Uterus (tissue), 3 donors: ENCODE measurements at regions not wholly inside any gene's neighbourhood (a gene's known extent, or its start where the extent isn't known, plus 50 kb on each side); places are given as distances from the start of the nearest gene placed in this dataset.

Source experiments
- DNase-seq, 2 donors: peaks; one replicate each; pipeline ENCODE4 v3.0.0-alpha.2; 2019 to 2020
- H3K27ac ChIP-seq, 2 donors: fragments of 200-600 bp; sonication (generic); 1 replicate in 1 of 2; 2 replicates in 1 of 2; pipeline ENCODE4 v1.5.1; 2016 to 2018
- H3K27me3 ChIP-seq, 2 donors: fragments of 200-600 bp; sonication (generic); one replicate each; pipeline ENCODE4 v1.5.1; 2018 to 2019; ENCODE audit warnings: control low read depth in 1 of 2
- H3K36me3 ChIP-seq, 2 donors: fragments of 200-600 bp; sonication (generic); one replicate each; pipeline ENCODE4 v1.5.1; 2019; ENCODE audit warnings: control low read depth in 1 of 2
- H3K4me1 ChIP-seq, 2 donors: fragments of 200-600 bp; sonication (generic); one replicate each; pipeline ENCODE4 v1.5.1; 2018 to 2019; ENCODE audit warnings: control low read depth in 1 of 2
- H3K4me3 ChIP-seq, 2 donors: fragments of 200-600 bp; sonication (generic); 1 replicate in 1 of 2; 2 replicates in 1 of 2; pipeline ENCODE4 v1.5.1; 2018 to 2019; ENCODE audit warnings: mild to moderate bottlenecking in 1 of 2
- H3K9me3 ChIP-seq, 2 donors: fragments of 200-600 bp; sonication (generic); one replicate each; pipeline ENCODE4 v1.5.1; 2019; ENCODE audit warnings: control low read depth in 1 of 2
- POLR2A ChIP-seq, 2 donors: fragments of 450-650 bp; IDR thresholded peaks; one replicate each; pipeline ENCODE4 v1.6.1; 2016; ENCODE audit warnings: antibody characterized with exemption in 2 of 2, mild to moderate bottlenecking in 1 of 2, moderate library complexity in 1 of 2
- intact Hi-C: fragments of 100-400 bp; cut with DNase I; formaldehyde crosslinking; loops from one replicate; pipeline ENCODE4 v1.15.1; 2023; ENCODE audit warnings: low total_unique reads
- TF ChIP-seq, protein P1 (sequence below), 4 experiments: fragments of 200-600 bp in 2 of 4; fragments of 450-650 bp in 2 of 4; sonication (generic) in 2 of 4; IDR thresholded peaks; one replicate each; pipeline ENCODE4 v1.5.1; 2016 to 2019; ENCODE audit warnings: antibody characterized with exemption in 4 of 4, mild to moderate bottlenecking in 2 of 4, moderate library complexity in 1 of 4
- donor health status: DM: yes; HTN: yes; CAD: no.

DNA sequence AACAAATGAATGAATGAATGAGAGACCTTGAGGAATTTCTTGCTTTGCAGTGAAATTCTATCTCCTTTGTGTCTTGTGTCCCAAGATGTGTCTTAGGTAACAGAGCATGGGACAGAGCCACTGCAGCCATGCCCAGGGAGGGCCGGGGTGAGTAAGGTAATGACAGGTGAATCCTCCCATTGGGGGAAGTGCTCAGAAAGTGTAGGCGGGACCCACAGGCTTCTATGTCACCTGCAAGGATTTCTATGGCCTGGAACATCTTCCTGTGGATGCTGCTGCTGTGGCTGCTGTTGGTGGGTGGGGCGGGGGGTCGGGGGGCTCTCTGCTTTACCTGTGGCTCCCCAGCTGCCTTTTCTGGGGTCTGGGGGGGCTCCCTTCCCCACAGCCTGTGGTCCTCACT, 133.6 kb upstream of the IER5L start:
- H3K4me1 ChIP-seq, result peaks cover 9 to 12% of the 10 kb centered on the region in 2 donors
- no peaks in the 10 kb centered on the region for H3K36me3 ChIP-seq
- no peak overlapping the region for H3K4me3 ChIP-seq
- intact Hi-C loops, result no loop called here
- no peak overlapping the region for H3K27ac ChIP-seq
- no peaks in the 10 kb centered on the region for H3K9me3 ChIP-seq
- DNase-seq, result no peak
- TF ChIP-seq, protein P1, sequence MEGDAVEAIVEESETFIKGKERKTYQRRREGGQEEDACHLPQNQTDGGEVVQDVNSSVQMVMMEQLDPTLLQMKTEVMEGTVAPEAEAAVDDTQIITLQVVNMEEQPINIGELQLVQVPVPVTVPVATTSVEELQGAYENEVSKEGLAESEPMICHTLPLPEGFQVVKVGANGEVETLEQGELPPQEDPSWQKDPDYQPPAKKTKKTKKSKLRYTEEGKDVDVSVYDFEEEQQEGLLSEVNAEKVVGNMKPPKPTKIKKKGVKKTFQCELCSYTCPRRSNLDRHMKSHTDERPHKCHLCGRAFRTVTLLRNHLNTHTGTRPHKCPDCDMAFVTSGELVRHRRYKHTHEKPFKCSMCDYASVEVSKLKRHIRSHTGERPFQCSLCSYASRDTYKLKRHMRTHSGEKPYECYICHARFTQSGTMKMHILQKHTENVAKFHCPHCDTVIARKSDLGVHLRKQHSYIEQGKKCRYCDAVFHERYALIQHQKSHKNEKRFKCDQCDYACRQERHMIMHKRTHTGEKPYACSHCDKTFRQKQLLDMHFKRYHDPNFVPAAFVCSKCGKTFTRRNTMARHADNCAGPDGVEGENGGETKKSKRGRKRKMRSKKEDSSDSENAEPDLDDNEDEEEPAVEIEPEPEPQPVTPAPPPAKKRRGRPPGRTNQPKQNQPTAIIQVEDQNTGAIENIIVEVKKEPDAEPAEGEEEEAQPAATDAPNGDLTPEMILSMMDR (IDR thresholded peaks at IDR 0.05), result no peak
- TF ChIP-seq POLR2A (IDR thresholded peaks at IDR 0.05), result no peak
- H3K27me3 ChIP-seq, result no peaks in the 10 kb centered on the region

DNA sequence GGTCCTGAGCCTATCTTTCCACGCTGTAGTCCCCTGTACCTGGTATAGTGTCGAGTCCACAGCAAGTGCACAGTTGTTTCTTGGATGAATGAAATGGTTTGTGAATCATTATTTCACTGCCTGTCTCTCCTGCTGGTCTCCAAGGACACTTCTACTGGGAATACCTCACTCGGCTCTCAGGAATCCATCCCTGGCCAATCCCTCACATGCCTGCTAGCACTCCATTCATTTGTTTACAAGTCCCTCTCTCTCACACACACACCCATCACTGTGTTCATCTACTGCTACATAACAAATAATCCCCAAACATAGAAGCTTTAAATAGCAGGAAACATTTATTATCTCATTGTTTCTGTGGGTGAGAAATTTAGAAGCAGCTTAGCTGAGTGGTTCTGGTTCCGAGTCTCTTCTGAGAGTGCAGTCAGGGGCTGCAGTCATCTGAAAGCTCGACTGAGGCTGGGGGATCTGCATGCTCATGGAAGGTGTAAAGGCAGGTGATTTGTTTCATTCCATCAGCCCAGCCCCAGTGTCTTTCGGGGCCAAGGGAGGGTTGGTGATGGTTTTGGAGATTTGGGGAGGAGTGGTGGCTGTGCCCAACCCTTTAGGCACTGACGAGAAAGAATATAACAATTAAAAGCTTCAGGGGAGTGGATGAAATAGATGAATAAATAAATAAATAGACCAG, 132.7 kb upstream of the IER5L start:
- Histone ChIP-seq H3K27ac (no peak overlapping the region), H3K9me3 (no peaks in the 10 kb centered on the region), H3K4me3 (no peak overlapping the region), H3K36me3 (no peaks in the 10 kb centered on the region), H3K27me3 (no peaks in the 10 kb centered on the region), H3K4me1 (peaks cover under 1 to 12% of the 10 kb centered on the region in 2 donors)
- no peak for DNase-seq
- TF ChIP-seq, protein P1 (IDR thresholded peaks at IDR 0.05), result no peak
- TF ChIP-seq POLR2A (IDR thresholded peaks at IDR 0.05), result no peak
- intact Hi-C loops, result no loop called here

DNA sequence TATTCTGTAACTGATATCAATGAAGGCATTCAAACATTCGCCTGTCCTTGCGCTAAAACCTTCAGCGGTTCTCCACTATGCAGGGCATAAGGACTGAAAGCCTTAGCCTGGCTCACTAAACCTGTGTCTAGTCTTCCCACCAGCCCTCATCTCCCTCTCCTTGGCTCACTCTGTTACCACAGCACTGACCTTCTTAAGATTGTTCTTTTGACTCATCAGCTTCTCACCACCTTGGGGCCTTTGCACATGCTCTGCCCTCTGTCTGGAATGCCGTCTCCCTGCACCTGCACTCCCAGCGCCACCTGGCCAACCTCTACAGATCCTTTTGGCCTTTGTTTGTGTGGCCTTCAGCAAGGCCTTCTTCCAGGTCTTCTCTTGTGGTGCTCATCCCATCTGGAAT, 131.8 kb upstream of the IER5L start:
- no peaks in the 10 kb centered on the region for H3K27me3 ChIP-seq
- H3K4me3 ChIP-seq, result no peak overlapping the region
- peaks cover 0 to 7% of the 10 kb centered on the region in 2 donors for H3K4me1 ChIP-seq
- DNase-seq, result no peak
- intact Hi-C loops, result no loop called here
- H3K27ac ChIP-seq, result no peak overlapping the region
- TF ChIP-seq, protein P1 (IDR thresholded peaks at IDR 0.05), result no peak
- TF ChIP-seq POLR2A (IDR thresholded peaks at IDR 0.05), result no peak
- no peaks in the 10 kb centered on the region for H3K36me3 ChIP-seq
- no peaks in the 10 kb centered on the region for H3K9me3 ChIP-seq

DNA sequence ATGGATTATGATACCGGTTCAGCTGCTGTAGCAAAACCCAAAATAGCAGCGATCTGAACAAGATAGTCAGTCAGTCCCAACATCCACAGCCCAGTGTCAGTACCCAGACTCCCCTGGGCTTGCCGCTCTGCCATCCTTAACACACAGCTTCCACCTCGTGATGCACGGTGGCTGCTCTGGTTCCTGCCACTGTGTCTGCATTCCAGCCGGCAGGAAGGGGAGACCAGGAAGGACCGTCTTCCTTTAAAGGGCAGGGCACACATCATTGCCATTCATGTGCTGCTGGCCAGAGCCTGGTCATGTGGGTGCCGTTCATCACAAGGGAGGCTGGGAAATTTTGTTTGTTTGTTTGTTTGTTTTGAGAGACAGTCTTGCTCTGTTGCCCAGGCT, 131.0 kb upstream of the IER5L start:
- H3K9me3 ChIP-seq, result no peaks in the 10 kb centered on the region
- no peak overlapping the region for H3K4me3 ChIP-seq
- H3K27ac ChIP-seq, result no peak overlapping the region
- peaks cover 0 to under 1% of the 10 kb centered on the region in 2 donors for H3K4me1 ChIP-seq
- no peaks in the 10 kb centered on the region for H3K27me3 ChIP-seq
- no peak for DNase-seq
- no peaks in the 10 kb centered on the region for H3K36me3 ChIP-seq
- intact Hi-C loops, result no loop called here
- TF ChIP-seq POLR2A (IDR thresholded peaks at IDR 0.05), result no peak
- TF ChIP-seq, protein P1 (IDR thresholded peaks at IDR 0.05), result no peak

DNA sequence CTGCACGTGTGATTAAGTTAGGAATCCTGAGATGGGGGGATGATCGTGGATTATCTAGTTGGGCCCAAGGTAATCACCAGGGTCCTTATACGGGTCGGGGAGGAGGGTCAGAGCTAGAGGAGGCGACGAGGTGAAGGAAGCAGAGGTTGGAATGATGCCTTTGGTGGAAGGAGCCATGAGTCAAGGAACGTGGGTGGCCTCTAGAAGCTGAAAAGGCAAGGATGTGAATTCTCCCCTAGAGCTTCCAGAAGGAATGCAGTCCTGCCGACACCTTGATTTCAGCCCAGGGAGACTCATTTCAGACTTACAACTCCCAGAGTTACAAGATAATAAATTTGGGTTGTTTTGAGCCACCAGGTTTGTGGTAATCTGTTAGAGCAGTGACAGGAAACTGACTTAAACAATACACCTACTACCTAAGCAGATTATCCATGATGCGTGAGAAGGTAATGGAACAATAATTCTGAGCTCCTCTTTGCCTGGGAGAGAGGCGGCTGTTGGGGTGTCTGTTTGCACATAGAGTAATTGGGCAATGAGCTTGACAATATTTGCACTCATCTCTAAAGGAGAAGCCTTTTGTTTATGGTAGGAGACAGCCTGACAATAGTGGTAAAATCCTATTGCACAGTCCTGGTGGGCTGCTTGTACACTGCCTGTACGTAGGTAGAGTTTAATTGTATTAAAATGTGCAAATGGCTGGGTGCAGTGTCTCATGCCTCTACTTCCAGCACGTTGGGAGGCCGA, 129.3 kb upstream of the IER5L start:
- Histone ChIP-seq H3K9me3 (no peaks in the 10 kb centered on the region), H3K27me3 (no peaks in the 10 kb centered on the region), H3K27ac (no peak overlapping the region), H3K36me3 (no peaks in the 10 kb centered on the region), H3K4me3 (no peak overlapping the region), H3K4me1 (no peaks in the 10 kb centered on the region)
- no peak for DNase-seq
- intact Hi-C loops, result no loop called here
- no peak for TF ChIP-seq POLR2A (IDR thresholded peaks at IDR 0.05)
- TF ChIP-seq, protein P1 (IDR thresholded peaks at IDR 0.05), result no peak
